ENCODE measurements at regions not wholly inside any gene's neighbourhood (a gene's known extent, or its start where the extent isn't known, plus 50 kb on each side); places are given as distances from the start of the nearest gene placed in this dataset.

- intact Hi-C loops (cut with micrococcal nuclease) = no loop called here
- H3K27ac ChIP-seq (replicated peaks) = no peak overlapping the region
- H3K27me3 ChIP-seq (ENCODE audit: low read depth) = no peaks in the 10 kb centered on the region
- peaks cover 37% of the 10 kb centered on the region for H3K9me3 ChIP-seq (replicated peaks)
- H3K4me1 ChIP-seq = no peaks in the 10 kb centered on the region
- no peaks in the 10 kb centered on the region for H3K36me3 ChIP-seq
- no peak for DNase-seq
- TF ChIP-seq CTCF (IDR thresholded peaks at IDR 0.05; ENCODE audit: borderline replicate concordance) = no peak
- H3K4me3 ChIP-seq = no peak overlapping the region
These were observed 81.5 kb upstream of the TEX51 start for GRCh38 chr2:126817172-126817571.

- Histone ChIP-seq H3K36me3 (no peaks in the 10 kb centered on the region), H3K27me3 (ENCODE audit: low read depth) (no peaks in the 10 kb centered on the region), H3K27ac (replicated peaks) (no peak overlapping the region), H3K4me1 (no peaks in the 10 kb centered on the region), H3K4me3 (no peak overlapping the region), H3K9me3 (replicated peaks) (peaks cover 7% of the 10 kb centered on the region)
- intact Hi-C loops (cut with micrococcal nuclease) = no loop called here
- no peak for DNase-seq
- no peak for TF ChIP-seq CTCF (IDR thresholded peaks at IDR 0.05; ENCODE audit: borderline replicate concordance)
These were observed 76.6 kb upstream of the TEX51 start for GRCh38 chr2:126822115-126822514.

- no peak for DNase-seq
- Histone ChIP-seq H3K27me3 (ENCODE audit: low read depth) (no peaks in the 10 kb centered on the region), H3K27ac (replicated peaks) (no peak overlapping the region), H3K4me3 (no peak overlapping the region), H3K4me1 (no peaks in the 10 kb centered on the region), H3K36me3 (no peaks in the 10 kb centered on the region), H3K9me3 (replicated peaks) (peaks cover under 1% of the 10 kb centered on the region)
- intact Hi-C loops (cut with micrococcal nuclease) = no loop called here
- no peak for TF ChIP-seq CTCF (IDR thresholded peaks at IDR 0.05; ENCODE audit: borderline replicate concordance)
These were observed 75.8 kb upstream of the TEX51 start for GRCh38 chr2:126822921-126823320.

GRCh38 chr2:126823951-126824350 lies 74.7 kb upstream of the TEX51 start:
- H3K27me3 ChIP-seq (ENCODE audit: low read depth) = no peaks in the 10 kb centered on the region
- DNase-seq = no peak
- intact Hi-C loops (cut with micrococcal nuclease) = no loop called here
- no peak for TF ChIP-seq CTCF (IDR thresholded peaks at IDR 0.05; ENCODE audit: borderline replicate concordance)
- H3K27ac ChIP-seq (replicated peaks) = no peak overlapping the region
- H3K4me3 ChIP-seq = no peak overlapping the region
- H3K4me1 ChIP-seq = no peaks in the 10 kb centered on the region
- no peaks in the 10 kb centered on the region for H3K9me3 ChIP-seq (replicated peaks)
- H3K36me3 ChIP-seq = no peaks in the 10 kb centered on the region

GRCh38 chr2:126824663-126825062 lies 74.0 kb upstream of the TEX51 start:
- H3K4me3 ChIP-seq = no peak overlapping the region
- no peak overlapping the region for H3K27ac ChIP-seq (replicated peaks)
- intact Hi-C loops (cut with micrococcal nuclease) = no loop called here
- DNase-seq = no peak
- H3K36me3 ChIP-seq = no peaks in the 10 kb centered on the region
- TF ChIP-seq CTCF (IDR thresholded peaks at IDR 0.05; ENCODE audit: borderline replicate concordance) = no peak
- no peaks in the 10 kb centered on the region for H3K9me3 ChIP-seq (replicated peaks)
- H3K4me1 ChIP-seq = no peaks in the 10 kb centered on the region
- no peaks in the 10 kb centered on the region for H3K27me3 ChIP-seq (ENCODE audit: low read depth)

GRCh38 chr2:126825316-126825715 lies 73.4 kb upstream of the TEX51 start:
- intact Hi-C loops (cut with micrococcal nuclease) = no loop called here
- no peaks in the 10 kb centered on the region for H3K9me3 ChIP-seq (replicated peaks)
- H3K27ac ChIP-seq (replicated peaks) = no peak overlapping the region
- no peaks in the 10 kb centered on the region for H3K36me3 ChIP-seq
- no peak for TF ChIP-seq CTCF (IDR thresholded peaks at IDR 0.05; ENCODE audit: borderline replicate concordance)
- no peak overlapping the region for H3K4me3 ChIP-seq
- no peaks in the 10 kb centered on the region for H3K27me3 ChIP-seq (ENCODE audit: low read depth)
- no peaks in the 10 kb centered on the region for H3K4me1 ChIP-seq
- DNase-seq = no peak
